ENCODE measurements at regions not wholly inside any gene's neighbourhood (a gene's known extent, or its start where the extent isn't known, plus 50 kb on each side); places are given as distances from the start of the nearest gene placed in this dataset.

DNA sequence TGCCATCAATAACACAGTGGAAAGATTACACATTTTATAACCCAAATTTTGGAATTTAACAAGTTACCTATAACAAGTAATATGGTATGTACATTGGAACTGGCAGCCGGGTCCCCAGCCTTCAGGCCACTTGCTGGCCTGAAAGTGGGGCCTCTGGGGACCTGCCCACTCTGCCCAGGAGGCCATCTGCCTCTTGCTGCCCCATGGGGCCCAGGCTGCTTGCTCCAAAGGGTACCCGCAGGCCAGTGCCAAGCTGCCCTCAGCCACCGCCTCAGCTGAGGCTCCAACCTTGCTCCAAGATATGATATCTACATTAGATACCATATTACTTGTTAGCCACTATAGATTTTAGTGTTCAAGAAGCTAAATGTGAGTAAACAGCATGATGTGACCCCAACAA is 120.8 kb upstream of the TMEFF2 start:
- H3K18ac ChIP-seq (ENCODE audit: low read length), result no peak overlapping the region
- no peak overlapping the region for H2BK5ac ChIP-seq (ENCODE audit: low read depth, low read length, poor library complexity)
- H3K79me1 ChIP-seq (ENCODE audit: low read length), result no peaks in the 10 kb centered on the region
- no peak overlapping the region for H4K8ac ChIP-seq (ENCODE audit: low read depth, low read length)
- H2BK120ac ChIP-seq (ENCODE audit: insufficient read depth, low read length, poor library complexity), result no peak overlapping the region
- H2BK12ac ChIP-seq (ENCODE audit: low read length), result no peak overlapping the region
- H4K12ac ChIP-seq (ENCODE audit: low read depth, low read length), result no peak overlapping the region
- no peak overlapping the region for H3K4ac ChIP-seq (ENCODE audit: low read depth, low read length)
- no peak overlapping the region for H3K14ac ChIP-seq (ENCODE audit: low read length)
- no peak for DNase-seq
- no peak overlapping the region for H2AK5ac ChIP-seq (ENCODE audit: low read length)
- H3K9ac ChIP-seq (ENCODE audit: low read length), result no peak overlapping the region
- no peaks in the 10 kb centered on the region for H3K36me3 ChIP-seq (ENCODE audit: control insufficient read depth in 1 of 2, insufficient read depth in 2 of 2, low read length in 2 of 2)
- no peaks in the 10 kb centered on the region for H3K27me3 ChIP-seq (ENCODE audit: insufficient read depth, low read length)
- no peaks in the 10 kb centered on the region for H3K4me1 ChIP-seq (ENCODE audit: control insufficient read depth in 1 of 2, insufficient read depth in 2 of 2, low read length in 2 of 2)
- H4K91ac ChIP-seq (ENCODE audit: low read depth, low read length), result no peak overlapping the region
- H3K4me3 ChIP-seq (ENCODE audit: low read depth, low read length), result no peak overlapping the region
- no peak overlapping the region for H3K23ac ChIP-seq (ENCODE audit: low read length)
- no peak overlapping the region for H3K4me2 ChIP-seq (ENCODE audit: low read length)
- H3K27ac ChIP-seq (ENCODE audit: low read depth, low read length), result no peak overlapping the region
- no peak overlapping the region for H2AFZ ChIP-seq (ENCODE audit: insufficient read depth, low read length, poor library complexity)
- WGBS (ENCODE audit: extremely low coverage, insufficient coverage, insufficient read length), result no CpG with 5 or more reads among the region's 3 CpGs
- H3K9me3 ChIP-seq (ENCODE audit: insufficient read depth, low read depth, low read length), result no peaks in the 10 kb centered on the region
- no peaks in the 10 kb centered on the region for H3K79me2 ChIP-seq (ENCODE audit: control insufficient read depth, insufficient read depth, low read length, poor library complexity)

DNA sequence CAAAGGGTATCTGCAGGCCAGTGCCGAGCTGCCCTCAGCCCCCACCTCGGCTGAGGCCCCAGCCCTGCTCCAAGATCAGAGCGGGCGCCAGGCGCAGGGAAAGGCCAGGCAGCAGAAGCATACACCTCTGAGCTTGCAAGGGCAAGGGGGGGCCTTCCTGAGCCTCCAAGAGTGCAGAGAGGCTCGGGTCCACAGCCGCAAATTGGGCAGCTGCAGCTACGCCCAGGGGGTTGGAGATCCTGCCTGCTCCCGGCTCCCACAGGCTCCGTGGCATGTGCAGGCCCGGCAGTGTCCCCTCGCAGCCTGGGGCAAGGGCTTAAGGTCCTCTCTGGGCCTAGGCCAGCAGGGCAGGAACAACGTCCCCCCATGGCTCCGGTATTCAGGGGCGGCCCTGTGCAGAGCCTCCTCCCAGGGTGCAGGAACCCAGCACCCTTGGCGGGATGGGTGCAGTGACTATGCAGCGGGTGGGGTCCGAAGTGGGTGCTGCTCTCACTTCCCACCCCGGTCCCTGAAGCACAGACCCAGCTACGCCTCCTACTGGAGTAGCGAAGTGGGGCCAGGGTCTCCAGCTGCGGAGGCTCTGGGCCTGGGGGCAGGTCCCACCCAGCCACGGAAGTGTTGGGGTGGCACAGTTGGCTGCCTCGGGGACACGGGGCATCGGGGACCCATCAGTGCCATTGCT is 120.2 kb upstream of the TMEFF2 start:
- Histone ChIP-seq H3K4ac (ENCODE audit: low read depth, low read length) (no peak overlapping the region), H3K18ac (ENCODE audit: low read length) (no peak overlapping the region), H2BK120ac (ENCODE audit: insufficient read depth, low read length, poor library complexity) (no peak overlapping the region), H2AFZ (ENCODE audit: insufficient read depth, low read length, poor library complexity) (no peak overlapping the region), H4K8ac (ENCODE audit: low read depth, low read length) (no peak overlapping the region), H2AK5ac (ENCODE audit: low read length) (no peak overlapping the region), H3K79me2 (ENCODE audit: control insufficient read depth, insufficient read depth, low read length, poor library complexity) (no peaks in the 10 kb centered on the region), H3K27ac (ENCODE audit: low read depth, low read length) (no peak overlapping the region), H3K79me1 (ENCODE audit: low read length) (no peaks in the 10 kb centered on the region), H3K27me3 (ENCODE audit: insufficient read depth, low read length) (no peaks in the 10 kb centered on the region), H2BK12ac (ENCODE audit: low read length) (no peak overlapping the region), H2BK5ac (ENCODE audit: low read depth, low read length, poor library complexity) (no peak overlapping the region), H3K14ac (ENCODE audit: low read length) (no peak overlapping the region), H3K23ac (ENCODE audit: low read length) (no peak overlapping the region), H4K12ac (ENCODE audit: low read depth, low read length) (no peak overlapping the region), H3K4me1 (ENCODE audit: control insufficient read depth in 1 of 2, insufficient read depth in 2 of 2, low read length in 2 of 2) (no peaks in the 10 kb centered on the region), H3K9ac (ENCODE audit: low read length) (no peak overlapping the region), H3K36me3 (ENCODE audit: control insufficient read depth in 1 of 2, insufficient read depth in 2 of 2, low read length in 2 of 2) (no peaks in the 10 kb centered on the region), H3K9me3 (ENCODE audit: insufficient read depth, low read depth, low read length) (no peaks in the 10 kb centered on the region), H3K4me3 (ENCODE audit: low read depth, low read length) (no peak overlapping the region), H4K91ac (ENCODE audit: low read depth, low read length) (no peak overlapping the region), H3K4me2 (ENCODE audit: low read length) (no peak overlapping the region)
- no peak for DNase-seq
- WGBS (ENCODE audit: extremely low coverage, insufficient coverage, insufficient read length), result no CpG with 5 or more reads among the region's 26 CpGs

DNA sequence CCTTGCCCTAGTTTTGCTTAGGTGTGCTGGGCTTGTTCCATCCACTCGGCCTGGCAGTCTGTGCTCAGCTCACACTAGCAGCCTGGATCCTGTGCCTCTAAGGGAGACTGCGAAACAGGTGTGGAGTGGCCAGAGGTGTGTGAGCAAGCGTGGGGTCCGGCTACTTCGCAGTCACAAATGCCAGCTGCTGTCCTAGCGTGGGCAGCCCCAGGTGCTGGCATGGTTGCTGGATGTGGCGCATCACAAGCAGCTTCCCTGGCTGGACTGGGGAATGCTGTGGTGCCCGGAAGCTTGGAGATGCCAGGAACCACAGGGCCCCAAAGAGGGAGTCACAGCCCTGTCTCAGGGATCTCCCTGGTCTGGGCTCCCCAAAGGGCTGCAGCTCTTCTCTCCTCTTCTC is 119.0 kb upstream of the TMEFF2 start:
- Histone ChIP-seq H3K79me2 (ENCODE audit: control insufficient read depth, insufficient read depth, low read length, poor library complexity) (no peaks in the 10 kb centered on the region), H2BK5ac (ENCODE audit: low read depth, low read length, poor library complexity) (no peak overlapping the region), H3K4ac (ENCODE audit: low read depth, low read length) (no peak overlapping the region), H3K14ac (ENCODE audit: low read length) (no peak overlapping the region), H3K9ac (ENCODE audit: low read length) (no peak overlapping the region), H4K91ac (ENCODE audit: low read depth, low read length) (no peak overlapping the region), H3K23ac (ENCODE audit: low read length) (no peak overlapping the region), H4K8ac (ENCODE audit: low read depth, low read length) (no peak overlapping the region), H3K18ac (ENCODE audit: low read length) (no peak overlapping the region), H3K4me3 (ENCODE audit: low read depth, low read length) (no peak overlapping the region), H3K4me1 (ENCODE audit: control insufficient read depth in 1 of 2, insufficient read depth in 2 of 2, low read length in 2 of 2) (no peaks in the 10 kb centered on the region), H2AK5ac (ENCODE audit: low read length) (no peak overlapping the region), H3K27me3 (ENCODE audit: insufficient read depth, low read length) (no peaks in the 10 kb centered on the region), H3K27ac (ENCODE audit: low read depth, low read length) (no peak overlapping the region), H4K12ac (ENCODE audit: low read depth, low read length) (no peak overlapping the region), H3K9me3 (ENCODE audit: insufficient read depth, low read depth, low read length) (no peaks in the 10 kb centered on the region), H2AFZ (ENCODE audit: insufficient read depth, low read length, poor library complexity) (no peak overlapping the region), H3K36me3 (ENCODE audit: control insufficient read depth in 1 of 2, insufficient read depth in 2 of 2, low read length in 2 of 2) (no peaks in the 10 kb centered on the region), H3K4me2 (ENCODE audit: low read length) (no peak overlapping the region), H2BK12ac (ENCODE audit: low read length) (no peak overlapping the region), H3K79me1 (ENCODE audit: low read length) (no peaks in the 10 kb centered on the region), H2BK120ac (ENCODE audit: insufficient read depth, low read length, poor library complexity) (no peak overlapping the region)
- WGBS (ENCODE audit: extremely low coverage, insufficient coverage, insufficient read length), result no CpG with 5 or more reads among the region's 8 CpGs
- no peak for DNase-seq

DNA sequence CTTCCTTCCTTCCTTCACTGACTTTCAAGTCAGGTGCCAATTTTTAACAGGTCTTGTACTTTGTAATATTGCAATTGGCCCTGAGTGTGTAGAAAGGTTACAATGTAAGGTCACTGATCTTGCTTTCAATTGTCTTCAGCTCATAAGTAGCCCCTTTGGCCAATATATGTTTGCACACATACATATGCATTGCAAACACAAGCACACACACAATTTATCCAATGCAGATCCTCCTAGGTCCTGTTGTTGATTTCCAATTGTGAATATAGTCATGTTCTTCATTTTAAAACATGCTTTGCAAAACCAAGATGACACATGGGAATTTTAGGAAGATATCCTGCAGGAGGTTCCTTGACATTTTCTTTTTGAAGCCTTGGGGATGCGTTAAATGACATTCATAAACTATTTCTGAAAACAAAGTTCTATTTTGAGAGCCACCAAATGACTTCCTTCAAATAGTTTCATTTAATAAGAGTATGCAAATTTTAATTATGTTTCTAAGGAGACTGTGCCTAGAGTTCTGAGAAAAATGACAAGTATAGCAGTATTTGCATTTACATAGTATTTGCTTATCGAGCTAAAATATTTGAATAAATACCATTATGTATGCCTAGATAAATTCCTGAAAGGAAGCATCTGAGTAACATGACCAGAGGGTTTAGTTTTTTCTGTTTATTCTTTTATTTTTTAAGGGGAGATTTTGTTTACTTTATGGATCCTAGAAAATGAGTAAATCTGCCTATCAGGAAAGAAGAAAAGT is 117.1 kb upstream of the TMEFF2 start:
- no peak overlapping the region for H3K9ac ChIP-seq (ENCODE audit: low read length)
- DNase-seq, result no peak
- no peak overlapping the region for H3K18ac ChIP-seq (ENCODE audit: low read length)
- H3K79me2 ChIP-seq (ENCODE audit: control insufficient read depth, insufficient read depth, low read length, poor library complexity), result no peaks in the 10 kb centered on the region
- H2AFZ ChIP-seq (ENCODE audit: insufficient read depth, low read length, poor library complexity), result no peak overlapping the region
- H3K36me3 ChIP-seq (ENCODE audit: control insufficient read depth in 1 of 2, insufficient read depth in 2 of 2, low read length in 2 of 2), result no peaks in the 10 kb centered on the region
- H2BK120ac ChIP-seq (ENCODE audit: insufficient read depth, low read length, poor library complexity), result no peak overlapping the region
- no peak overlapping the region for H3K4me3 ChIP-seq (ENCODE audit: low read depth, low read length)
- no peaks in the 10 kb centered on the region for H3K4me1 ChIP-seq (ENCODE audit: control insufficient read depth in 1 of 2, insufficient read depth in 2 of 2, low read length in 2 of 2)
- H3K23ac ChIP-seq (ENCODE audit: low read length), result no peak overlapping the region
- no peak overlapping the region for H2AK5ac ChIP-seq (ENCODE audit: low read length)
- no peak overlapping the region for H3K4me2 ChIP-seq (ENCODE audit: low read length)
- H3K9me3 ChIP-seq (ENCODE audit: insufficient read depth, low read depth, low read length), result no peaks in the 10 kb centered on the region
- H3K4ac ChIP-seq (ENCODE audit: low read depth, low read length), result no peak overlapping the region
- WGBS (ENCODE audit: extremely low coverage, insufficient coverage, insufficient read length), result no CpG with 5 or more reads among the region's 2 CpGs
- H3K14ac ChIP-seq (ENCODE audit: low read length), result no peak overlapping the region
- no peaks in the 10 kb centered on the region for H3K79me1 ChIP-seq (ENCODE audit: low read length)
- no peak overlapping the region for H3K27ac ChIP-seq (ENCODE audit: low read depth, low read length)
- H2BK12ac ChIP-seq (ENCODE audit: low read length), result no peak overlapping the region
- H3K27me3 ChIP-seq (ENCODE audit: insufficient read depth, low read length), result no peaks in the 10 kb centered on the region
- H4K12ac ChIP-seq (ENCODE audit: low read depth, low read length), result no peak overlapping the region
- no peak overlapping the region for H2BK5ac ChIP-seq (ENCODE audit: low read depth, low read length, poor library complexity)
- no peak overlapping the region for H4K91ac ChIP-seq (ENCODE audit: low read depth, low read length)
- no peak overlapping the region for H4K8ac ChIP-seq (ENCODE audit: low read depth, low read length)

All from trophoblast cell (in vitro differentiated cells and primary cell).